ENCODE measurements at regions not wholly inside any gene's neighbourhood (a gene's known extent, or its start where the extent isn't known, plus 50 kb on each side); places are given as distances from the start of the nearest gene placed in this dataset.

DNA sequence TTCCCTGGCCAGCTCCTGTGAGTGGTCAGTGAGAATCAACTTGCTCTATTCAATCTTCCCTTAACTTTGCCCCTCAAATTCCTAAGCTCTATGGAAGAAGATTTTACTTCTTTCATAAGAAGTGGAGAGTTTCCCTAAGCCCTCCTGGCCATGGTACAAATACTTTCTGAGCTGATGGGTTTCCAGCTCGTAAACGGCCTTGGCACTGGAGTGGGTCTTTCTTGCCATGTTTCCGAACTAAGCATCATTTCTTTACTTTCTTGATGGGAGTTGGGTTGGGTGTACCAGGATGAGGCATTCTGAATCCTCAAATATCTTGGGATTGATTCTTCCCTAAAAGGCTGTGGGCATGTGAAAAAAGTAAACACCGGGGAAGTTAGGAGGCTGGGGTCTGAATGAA is 72.5 kb downstream of the ACKR3 start:
- POLR2A ChIA-PET (ENCODE audit: unreplicated experiment): interaction anchor here (0.6 kb wide), 1 partner anchor 18 kb away, joined by 3 read pairs; no protein-coding TSS in a partner anchor
- Histone ChIP-seq H3K27me3 (ENCODE audit: insufficient read depth, low read depth) (peaks cover 13% of the 10 kb centered on the region; the same call in 1 of the 2 replicates), H2AFZ (no peak overlapping the region), H3K36me3 (ENCODE audit: low read depth) (no peaks in the 10 kb centered on the region), H3K4me3 (no peak overlapping the region), H3K79me2 (ENCODE audit: low read depth) (no peaks in the 10 kb centered on the region), H3K9me2 (ENCODE audit: insufficient read depth) (no peaks in the 10 kb centered on the region), H3K4me2 (peak overlapping the region; percentile 29; the same call in 1 of the 2 replicates), H4K20me1 (ENCODE audit: insufficient read depth) (no peaks in the 10 kb centered on the region), H3K4me1 (replicated peaks; ENCODE audit: insufficient read depth) (no peaks in the 10 kb centered on the region), H3K27ac (peak overlapping the region; percentile 31; the same call in 1 of the 2 replicates), H3K9me3 (ENCODE audit: insufficient read depth, low read depth) (peaks cover 11% of the 10 kb centered on the region), H3F3A (ENCODE audit: insufficient read depth, low read depth) (no peaks in the 10 kb centered on the region)
- intact Hi-C loops (cut with micrococcal nuclease; ENCODE audit: unreplicated experiment): loop anchor here (1.0 kb wide), 1 partner anchor 128 kb away; no protein-coding TSS in a partner anchor
- CTCF ChIA-PET: interaction anchor here (0.6 to 1.1 kb wide), 3 partner anchors 34 to 80 kb away, joined by 3 read pairs; partner anchors contain the start of gene ACKR3
- no TSS peak for BruUV-seq (replicated peaks)
- peak in 1 of 2 experiments; percentile 27 for DNase-seq
- TF ChIP-seq EZH2 (IDR thresholded peaks at IDR 0.05; ENCODE audit: low read depth): no peak
- TF ChIP-seq, protein P1, sequence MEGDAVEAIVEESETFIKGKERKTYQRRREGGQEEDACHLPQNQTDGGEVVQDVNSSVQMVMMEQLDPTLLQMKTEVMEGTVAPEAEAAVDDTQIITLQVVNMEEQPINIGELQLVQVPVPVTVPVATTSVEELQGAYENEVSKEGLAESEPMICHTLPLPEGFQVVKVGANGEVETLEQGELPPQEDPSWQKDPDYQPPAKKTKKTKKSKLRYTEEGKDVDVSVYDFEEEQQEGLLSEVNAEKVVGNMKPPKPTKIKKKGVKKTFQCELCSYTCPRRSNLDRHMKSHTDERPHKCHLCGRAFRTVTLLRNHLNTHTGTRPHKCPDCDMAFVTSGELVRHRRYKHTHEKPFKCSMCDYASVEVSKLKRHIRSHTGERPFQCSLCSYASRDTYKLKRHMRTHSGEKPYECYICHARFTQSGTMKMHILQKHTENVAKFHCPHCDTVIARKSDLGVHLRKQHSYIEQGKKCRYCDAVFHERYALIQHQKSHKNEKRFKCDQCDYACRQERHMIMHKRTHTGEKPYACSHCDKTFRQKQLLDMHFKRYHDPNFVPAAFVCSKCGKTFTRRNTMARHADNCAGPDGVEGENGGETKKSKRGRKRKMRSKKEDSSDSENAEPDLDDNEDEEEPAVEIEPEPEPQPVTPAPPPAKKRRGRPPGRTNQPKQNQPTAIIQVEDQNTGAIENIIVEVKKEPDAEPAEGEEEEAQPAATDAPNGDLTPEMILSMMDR (conservative IDR thresholded peaks at IDR 0.05): no peak

DNA sequence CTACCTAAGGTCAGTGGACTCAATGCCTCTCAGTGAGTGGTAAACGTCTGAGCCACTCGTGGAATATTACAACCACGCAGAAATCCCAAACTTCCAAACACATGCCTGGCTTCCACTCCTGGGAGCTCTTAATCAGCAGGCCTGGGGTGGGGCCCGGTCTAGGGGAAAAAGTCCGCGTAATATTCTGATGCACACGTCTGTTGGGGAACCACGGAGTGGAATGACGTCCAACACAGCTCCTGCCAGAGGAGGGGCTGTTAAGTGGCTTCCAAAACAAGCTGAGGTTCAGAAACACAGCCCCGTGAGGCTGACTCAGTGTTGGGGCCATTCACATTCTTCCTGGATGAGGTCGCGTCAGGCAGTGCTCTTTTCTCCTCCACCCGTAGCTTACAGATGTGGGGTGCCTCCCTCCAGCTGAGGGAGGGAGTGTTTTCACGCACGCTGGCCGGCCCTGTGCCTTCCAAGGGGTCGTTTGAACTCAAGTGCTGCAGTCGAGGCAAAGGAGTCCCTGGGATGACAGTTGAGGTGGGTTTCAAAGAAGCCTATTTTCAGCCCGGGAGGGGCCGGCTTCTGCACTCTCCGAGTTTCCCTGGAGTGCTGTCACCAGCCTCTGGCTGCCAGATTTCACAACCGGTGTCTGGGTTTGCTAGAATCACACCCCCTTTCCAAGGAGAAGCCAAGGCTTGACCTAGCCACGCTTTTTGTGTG is 73.1 kb downstream of the ACKR3 start:
- no peak overlapping the region for H3K4me3 ChIP-seq
- no peaks in the 10 kb centered on the region for H3F3A ChIP-seq (ENCODE audit: insufficient read depth, low read depth)
- TF ChIP-seq, protein P1 (conservative IDR thresholded peaks at IDR 0.05): no peak
- no peak for TF ChIP-seq EZH2 (IDR thresholded peaks at IDR 0.05; ENCODE audit: low read depth)
- POLR2A ChIA-PET (ENCODE audit: unreplicated experiment): interaction anchor here (0.5 to 0.6 kb wide), 2 partner anchors 17 to 36 kb away, joined by 3 read pairs; no protein-coding TSS in a partner anchor
- peak; percentile 53 to 56 for DNase-seq
- no peak overlapping the region for H2AFZ ChIP-seq
- H3K79me2 ChIP-seq (ENCODE audit: low read depth): no peaks in the 10 kb centered on the region
- no TSS peak for BruUV-seq (replicated peaks)
- CTCF ChIA-PET: interaction anchor here (1.0 to 1.1 kb wide), 2 partner anchors 73 to 80 kb away, joined by 3 read pairs; partner anchors contain the start of gene ACKR3
- peaks cover 11% of the 10 kb centered on the region for H3K9me3 ChIP-seq (ENCODE audit: insufficient read depth, low read depth)
- intact Hi-C loops (cut with micrococcal nuclease; ENCODE audit: unreplicated experiment): loop anchor here (1.0 kb wide), 1 partner anchor 128 kb away; no protein-coding TSS in a partner anchor
- H3K27ac ChIP-seq: peak overlapping the region; percentile 31; the same call in 1 of the 2 replicates
- H3K4me2 ChIP-seq: peak overlapping the region; percentile 29; the same call in 1 of the 2 replicates
- no peaks in the 10 kb centered on the region for H3K4me1 ChIP-seq (replicated peaks; ENCODE audit: insufficient read depth)
- H4K20me1 ChIP-seq (ENCODE audit: insufficient read depth): no peaks in the 10 kb centered on the region
- peaks cover 12% of the 10 kb centered on the region; the same call in 1 of the 2 replicates for H3K27me3 ChIP-seq (ENCODE audit: insufficient read depth, low read depth)
- no peaks in the 10 kb centered on the region for H3K36me3 ChIP-seq (ENCODE audit: low read depth)
- no peaks in the 10 kb centered on the region for H3K9me2 ChIP-seq (ENCODE audit: insufficient read depth)

DNA sequence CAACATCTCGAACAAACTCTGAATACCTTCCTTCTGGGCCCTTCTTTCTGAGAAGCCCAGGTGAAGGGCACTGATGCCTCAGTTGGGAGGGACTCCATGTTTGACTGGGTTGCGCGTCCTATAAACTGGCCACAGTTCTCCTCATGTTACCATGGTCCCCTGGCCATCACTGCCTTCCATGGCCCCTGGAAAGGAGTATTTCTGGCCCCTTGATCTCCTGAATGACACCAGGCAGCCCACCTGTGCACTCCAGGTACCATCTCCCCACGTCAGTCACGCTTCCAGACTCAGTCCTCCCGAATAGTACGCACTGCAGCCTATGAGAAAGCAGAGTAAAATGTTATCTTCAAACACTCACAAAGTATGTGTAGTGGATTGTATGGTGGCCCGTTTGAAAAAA is 73.9 kb downstream of the ACKR3 start:
- ChIA-PET POLR2A (ENCODE audit: unreplicated experiment) (interaction anchor here (0.5 kb wide), 1 partner anchor 36 kb away, joined by 3 read pairs; no protein-coding TSS in a partner anchor), CTCF (no interaction called here)
- H2AFZ ChIP-seq: no peak overlapping the region
- H3K4me3 ChIP-seq: no peak overlapping the region
- peaks cover 11% of the 10 kb centered on the region for H3K9me3 ChIP-seq (ENCODE audit: insufficient read depth, low read depth)
- H4K20me1 ChIP-seq (ENCODE audit: insufficient read depth): no peaks in the 10 kb centered on the region
- no peaks in the 10 kb centered on the region for H3K79me2 ChIP-seq (ENCODE audit: low read depth)
- intact Hi-C loops (cut with micrococcal nuclease; ENCODE audit: unreplicated experiment): no loop called here
- TF ChIP-seq EZH2 (IDR thresholded peaks at IDR 0.05; ENCODE audit: low read depth): no peak
- TF ChIP-seq, protein P1 (conservative IDR thresholded peaks at IDR 0.05): no peak
- H3K27me3 ChIP-seq (ENCODE audit: insufficient read depth, low read depth): peaks cover 12% of the 10 kb centered on the region; the same call in 1 of the 2 replicates
- no peaks in the 10 kb centered on the region for H3K36me3 ChIP-seq (ENCODE audit: low read depth)
- BruUV-seq (replicated peaks): no TSS peak
- H3K9me2 ChIP-seq (ENCODE audit: insufficient read depth): no peaks in the 10 kb centered on the region
- H3K27ac ChIP-seq: no peak overlapping the region
- H3F3A ChIP-seq (ENCODE audit: insufficient read depth, low read depth): no peaks in the 10 kb centered on the region
- H3K4me2 ChIP-seq: no peak overlapping the region
- DNase-seq: peak in 1 of 2 experiments; percentile 34
- H3K4me1 ChIP-seq (replicated peaks; ENCODE audit: insufficient read depth): no peaks in the 10 kb centered on the region
